ENCODE measurements at regions not wholly inside any gene's neighbourhood (a gene's known extent, or its start where the extent isn't known, plus 50 kb on each side); places are given as distances from the start of the nearest gene placed in this dataset.
A peak's percentile ranks its signal among the peaks of the same experiment; 100 is the strongest.

- Histone ChIP-seq H3K9ac (ENCODE audit: low read depth in 1 of 3, low read length in 3 of 3) (no peak overlapping the region), H3K36me3 (ENCODE audit: control insufficient read depth in 3 of 3, insufficient read depth in 3 of 3, low read length in 3 of 3) (no peaks in the 10 kb centered on the region), H3K9me3 (ENCODE audit: control insufficient read depth in 3 of 3, low read length in 3 of 3) (no peaks in the 10 kb centered on the region), H3K27me3 (ENCODE audit: control insufficient read depth in 3 of 3, insufficient read depth in 3 of 3, low read length in 3 of 3) (no peaks in the 10 kb centered on the region), H3K27ac (ENCODE audit: low read depth, low read length) (peak overlapping the region; percentile 85), H3K4me3 (ENCODE audit: low read length in 3 of 3) (no peak overlapping the region), H3K4me1 (ENCODE audit: control insufficient read depth in 3 of 3, insufficient read depth in 3 of 3, low read length in 3 of 3) (peaks cover 9 to 14% (median 14%) of the 10 kb centered on the region in 3 donors)
Measured at GRCh38 chr4:123783151-123783790, 386.7 kb downstream of the SPRY1 start.

GRCh38 chr4:123783921-123784320 is 387.3 kb downstream of the SPRY1 start:
- peak overlapping the region; percentile 85 for H3K27ac ChIP-seq (ENCODE audit: low read depth, low read length)
- no peak overlapping the region for H3K4me3 ChIP-seq (ENCODE audit: low read length in 3 of 3)
- H3K9ac ChIP-seq (ENCODE audit: low read depth in 1 of 3, low read length in 3 of 3), result no peak overlapping the region
- no peaks in the 10 kb centered on the region for H3K27me3 ChIP-seq (ENCODE audit: control insufficient read depth in 3 of 3, insufficient read depth in 3 of 3, low read length in 3 of 3)
- no peaks in the 10 kb centered on the region for H3K36me3 ChIP-seq (ENCODE audit: control insufficient read depth in 3 of 3, insufficient read depth in 3 of 3, low read length in 3 of 3)
- peaks cover 9 to 14% (median 14%) of the 10 kb centered on the region in 3 donors for H3K4me1 ChIP-seq (ENCODE audit: control insufficient read depth in 3 of 3, insufficient read depth in 3 of 3, low read length in 3 of 3)
- no peaks in the 10 kb centered on the region for H3K9me3 ChIP-seq (ENCODE audit: control insufficient read depth in 3 of 3, low read length in 3 of 3)

DNA sequence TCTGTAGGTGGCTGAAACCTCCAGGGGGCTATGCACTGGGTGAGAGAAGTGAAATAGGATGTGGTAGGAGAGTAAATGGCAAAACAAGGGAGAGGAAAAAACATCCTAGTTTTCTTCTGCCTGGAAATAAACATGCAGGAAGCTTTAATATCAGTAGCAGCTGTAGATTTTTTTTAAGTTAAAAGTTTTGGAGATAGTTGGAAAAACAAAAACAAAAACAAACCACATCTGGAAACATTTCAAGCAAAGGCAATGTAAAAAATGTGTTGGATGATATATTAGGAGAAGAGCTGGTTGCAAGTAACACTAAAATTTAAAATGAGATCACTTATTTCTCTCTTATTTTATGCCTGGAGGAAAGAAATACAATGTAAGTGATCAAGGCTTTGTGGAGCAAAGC is 388.0 kb downstream of the SPRY1 start:
- no peak overlapping the region for H3K4me3 ChIP-seq (ENCODE audit: low read length in 3 of 3)
- peak overlapping the region; percentile 85 for H3K27ac ChIP-seq (ENCODE audit: low read depth, low read length)
- H3K36me3 ChIP-seq (ENCODE audit: control insufficient read depth in 3 of 3, insufficient read depth in 3 of 3, low read length in 3 of 3), result no peaks in the 10 kb centered on the region
- peaks cover 9 to 14% (median 14%) of the 10 kb centered on the region in 3 donors for H3K4me1 ChIP-seq (ENCODE audit: control insufficient read depth in 3 of 3, insufficient read depth in 3 of 3, low read length in 3 of 3)
- no peaks in the 10 kb centered on the region for H3K27me3 ChIP-seq (ENCODE audit: control insufficient read depth in 3 of 3, insufficient read depth in 3 of 3, low read length in 3 of 3)
- H3K9me3 ChIP-seq (ENCODE audit: control insufficient read depth in 3 of 3, low read length in 3 of 3), result no peaks in the 10 kb centered on the region
- no peak overlapping the region for H3K9ac ChIP-seq (ENCODE audit: low read depth in 1 of 3, low read length in 3 of 3)

DNA sequence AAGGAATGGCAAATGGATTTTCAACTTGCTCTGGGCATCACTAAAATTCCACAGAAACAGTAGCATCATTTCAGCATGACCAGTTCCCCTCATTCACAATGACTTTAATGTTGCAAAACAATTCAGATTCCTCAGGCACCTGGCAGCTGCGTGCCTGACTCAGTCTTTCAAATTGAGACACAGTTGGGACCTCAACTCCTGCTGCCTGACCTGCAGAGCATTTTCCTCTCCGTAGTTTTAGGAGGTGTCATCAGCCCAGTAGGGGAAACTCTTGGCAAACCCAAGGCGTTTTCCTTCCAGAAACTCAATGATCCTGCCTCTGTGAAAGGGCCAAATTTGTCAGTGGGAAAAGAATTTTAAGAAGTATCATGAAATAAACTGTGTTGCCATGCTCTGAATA is 388.9 kb downstream of the SPRY1 start:
- Histone ChIP-seq H3K4me1 (ENCODE audit: control insufficient read depth in 3 of 3, insufficient read depth in 3 of 3, low read length in 3 of 3) (peaks cover 9 to 14% (median 14%) of the 10 kb centered on the region in 3 donors), H3K4me3 (ENCODE audit: low read length in 3 of 3) (peak overlapping the region in 2 of 3 donors; percentile 9 to 49), H3K27ac (ENCODE audit: low read depth, low read length) (peak overlapping the region; percentile 85), H3K9me3 (ENCODE audit: control insufficient read depth in 3 of 3, low read length in 3 of 3) (no peaks in the 10 kb centered on the region), H3K27me3 (ENCODE audit: control insufficient read depth in 3 of 3, insufficient read depth in 3 of 3, low read length in 3 of 3) (no peaks in the 10 kb centered on the region), H3K9ac (ENCODE audit: low read depth in 1 of 3, low read length in 3 of 3) (peak overlapping the region in 1 of 3 donors; percentile 32), H3K36me3 (ENCODE audit: control insufficient read depth in 3 of 3, insufficient read depth in 3 of 3, low read length in 3 of 3) (no peaks in the 10 kb centered on the region)

DNA sequence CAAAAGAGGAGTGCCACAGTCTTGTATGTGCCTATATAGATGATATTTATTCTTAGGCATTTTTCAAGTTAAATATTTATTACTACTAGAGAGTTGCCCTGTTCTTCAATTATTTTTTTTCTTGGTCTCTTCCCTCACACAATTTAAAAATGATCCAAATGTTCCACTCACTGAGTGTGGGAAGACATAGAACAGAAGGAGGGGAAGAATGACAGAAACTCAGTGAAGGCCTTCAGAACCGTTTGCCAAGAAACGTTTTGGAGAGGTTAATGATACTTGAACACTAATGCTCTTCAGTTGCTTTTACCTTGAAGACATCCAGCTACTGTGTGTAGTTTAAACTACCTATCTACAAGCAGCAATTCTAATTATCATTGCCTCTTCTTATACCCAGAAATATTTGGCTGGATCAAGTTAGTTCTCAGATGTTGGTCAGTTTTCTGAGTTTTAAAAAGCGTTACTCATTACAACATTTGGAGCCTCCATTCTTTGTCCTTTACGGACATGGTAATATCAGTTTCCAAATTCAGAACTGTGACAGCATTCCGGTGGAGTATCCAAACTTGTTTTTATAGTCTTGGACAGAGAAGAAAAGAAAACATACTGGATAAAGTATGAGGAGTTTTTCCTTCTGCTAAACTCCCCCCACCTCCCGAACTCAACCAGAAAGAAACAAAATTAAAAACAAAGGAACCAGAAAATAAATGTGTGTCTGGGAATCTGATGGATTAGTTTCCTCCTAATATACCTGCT is 389.7 kb downstream of the SPRY1 start:
- no peaks in the 10 kb centered on the region for H3K36me3 ChIP-seq (ENCODE audit: control insufficient read depth in 3 of 3, insufficient read depth in 3 of 3, low read length in 3 of 3)

GRCh38 chr4:123786920-123787319 is 390.3 kb downstream of the SPRY1 start:
- H3K9ac ChIP-seq (ENCODE audit: low read depth in 1 of 3, low read length in 3 of 3), result peak overlapping the region in 2 of 3 donors; percentile 9 to 49
- H3K4me1 ChIP-seq (ENCODE audit: control insufficient read depth in 3 of 3, insufficient read depth in 3 of 3, low read length in 3 of 3), result peaks cover 14 to 16% (median 14%) of the 10 kb centered on the region in 3 donors
- H3K27me3 ChIP-seq (ENCODE audit: control insufficient read depth in 3 of 3, insufficient read depth in 3 of 3, low read length in 3 of 3), result no peaks in the 10 kb centered on the region
- H3K4me3 ChIP-seq (ENCODE audit: low read length in 3 of 3), result peak overlapping the region in 1 of 3 donors; percentile 49
- peak overlapping the region; percentile 85 for H3K27ac ChIP-seq (ENCODE audit: low read depth, low read length)
- no peaks in the 10 kb centered on the region for H3K9me3 ChIP-seq (ENCODE audit: control insufficient read depth in 3 of 3, low read length in 3 of 3)
- no peaks in the 10 kb centered on the region for H3K36me3 ChIP-seq (ENCODE audit: control insufficient read depth in 3 of 3, insufficient read depth in 3 of 3, low read length in 3 of 3)

More for the DNA sequence above, 389.7 kb downstream of the SPRY1 start:
- Histone ChIP-seq H3K9ac (ENCODE audit: low read depth in 1 of 3, low read length in 3 of 3) (peak overlapping the region; percentile 9 to 49 (median 32)), H3K27ac (ENCODE audit: low read depth, low read length) (peak overlapping the region; percentile 85), H3K4me1 (ENCODE audit: control insufficient read depth in 3 of 3, insufficient read depth in 3 of 3, low read length in 3 of 3) (peaks cover 14 to 16% (median 14%) of the 10 kb centered on the region in 3 donors), H3K9me3 (ENCODE audit: control insufficient read depth in 3 of 3, low read length in 3 of 3) (no peaks in the 10 kb centered on the region), H3K4me3 (ENCODE audit: low read length in 3 of 3) (peak overlapping the region; percentile 15 to 49 (median 22)), H3K27me3 (ENCODE audit: control insufficient read depth in 3 of 3, insufficient read depth in 3 of 3, low read length in 3 of 3) (no peaks in the 10 kb centered on the region)

DNA sequence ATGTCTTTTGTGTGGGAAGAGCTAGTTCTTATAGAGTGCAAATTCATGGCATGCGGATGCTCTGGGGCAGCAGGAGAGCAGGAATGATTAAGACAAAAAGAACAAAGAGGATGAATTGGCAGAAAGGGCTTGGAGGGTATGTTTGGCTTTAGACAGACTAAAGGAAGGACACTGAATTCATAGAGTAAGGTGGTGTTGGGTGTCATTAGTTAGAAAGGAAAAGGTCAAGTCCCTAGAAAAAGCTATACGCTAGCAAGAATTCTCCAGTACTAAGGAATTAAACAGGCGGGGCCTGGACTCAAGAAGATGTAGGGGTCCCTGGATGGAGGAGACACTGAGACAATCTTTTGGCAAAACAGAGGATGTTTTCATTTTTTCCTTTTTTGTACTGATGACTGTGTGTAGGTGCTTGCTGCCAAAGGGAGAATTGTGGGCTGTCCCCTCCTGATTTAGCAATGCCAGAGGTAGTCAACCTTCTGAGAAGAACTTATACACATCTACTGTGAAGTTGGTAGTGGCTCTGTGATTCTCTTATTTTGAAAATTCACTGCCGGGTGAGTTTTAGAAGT is 391.0 kb downstream of the SPRY1 start:
- H3K27ac ChIP-seq (ENCODE audit: low read depth, low read length), result peak overlapping the region; percentile 85
- no peak overlapping the region for H3K4me3 ChIP-seq (ENCODE audit: low read length in 3 of 3)
- no peaks in the 10 kb centered on the region for H3K36me3 ChIP-seq (ENCODE audit: control insufficient read depth in 3 of 3, insufficient read depth in 3 of 3, low read length in 3 of 3)
- no peak overlapping the region for H3K9ac ChIP-seq (ENCODE audit: low read depth in 1 of 3, low read length in 3 of 3)
- no peaks in the 10 kb centered on the region for H3K9me3 ChIP-seq (ENCODE audit: control insufficient read depth in 3 of 3, low read length in 3 of 3)
- peaks cover 14 to 16% (median 14%) of the 10 kb centered on the region in 3 donors for H3K4me1 ChIP-seq (ENCODE audit: control insufficient read depth in 3 of 3, insufficient read depth in 3 of 3, low read length in 3 of 3)
- H3K27me3 ChIP-seq (ENCODE audit: control insufficient read depth in 3 of 3, insufficient read depth in 3 of 3, low read length in 3 of 3), result no peaks in the 10 kb centered on the region

GRCh38 chr4:123788577-123788976 is 392.0 kb downstream of the SPRY1 start:
- H3K36me3 ChIP-seq (ENCODE audit: control insufficient read depth in 3 of 3, insufficient read depth in 3 of 3, low read length in 3 of 3), result no peaks in the 10 kb centered on the region
- peaks cover 11 to 16% (median 14%) of the 10 kb centered on the region in 3 donors for H3K4me1 ChIP-seq (ENCODE audit: control insufficient read depth in 3 of 3, insufficient read depth in 3 of 3, low read length in 3 of 3)
- peak overlapping the region; percentile 85 for H3K27ac ChIP-seq (ENCODE audit: low read depth, low read length)
- H3K9me3 ChIP-seq (ENCODE audit: control insufficient read depth in 3 of 3, low read length in 3 of 3), result peaks cover 0 to 1% (median 0%) of the 10 kb centered on the region in 3 donors
- no peak overlapping the region for H3K9ac ChIP-seq (ENCODE audit: low read depth in 1 of 3, low read length in 3 of 3)
- H3K4me3 ChIP-seq (ENCODE audit: low read length in 3 of 3), result no peak overlapping the region
- H3K27me3 ChIP-seq (ENCODE audit: control insufficient read depth in 3 of 3, insufficient read depth in 3 of 3, low read length in 3 of 3), result no peaks in the 10 kb centered on the region

DNA sequence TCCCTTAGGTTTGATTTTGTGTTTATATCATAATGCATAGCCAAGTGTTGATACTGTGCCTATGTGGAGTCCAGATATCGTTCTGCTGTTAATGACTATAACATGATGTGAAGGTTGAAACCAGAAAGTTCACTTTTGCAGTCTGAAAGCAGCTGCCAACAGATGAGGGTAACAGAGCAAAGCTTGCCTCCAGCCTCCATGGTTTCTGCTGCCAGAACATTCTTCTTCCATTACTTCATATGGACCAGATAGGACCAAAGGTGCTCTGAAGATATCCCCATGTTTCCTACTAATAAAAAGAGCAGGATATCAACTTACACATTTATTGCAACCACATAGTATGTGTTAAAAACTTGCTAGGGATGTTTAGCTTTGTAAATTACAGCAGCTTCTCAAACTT is 394.1 kb downstream of the SPRY1 start:
- Histone ChIP-seq H3K27ac (ENCODE audit: low read depth, low read length) (peak overlapping the region; percentile 0), H3K9ac (ENCODE audit: low read depth in 1 of 3, low read length in 3 of 3) (no peak overlapping the region), H3K4me3 (ENCODE audit: low read length in 3 of 3) (no peak overlapping the region), H3K9me3 (ENCODE audit: control insufficient read depth in 3 of 3, low read length in 3 of 3) (peaks cover 0 to 3% (median 0%) of the 10 kb centered on the region in 3 donors), H3K4me1 (ENCODE audit: control insufficient read depth in 3 of 3, insufficient read depth in 3 of 3, low read length in 3 of 3) (peaks cover 8 to 16% (median 9%) of the 10 kb centered on the region in 3 donors), H3K36me3 (ENCODE audit: control insufficient read depth in 3 of 3, insufficient read depth in 3 of 3, low read length in 3 of 3) (no peaks in the 10 kb centered on the region), H3K27me3 (ENCODE audit: control insufficient read depth in 3 of 3, insufficient read depth in 3 of 3, low read length in 3 of 3) (no peaks in the 10 kb centered on the region)

Data from skeletal muscle tissue (tissue), 3 donors.